ENCODE measurements at regions not wholly inside any gene's neighbourhood (a gene's known extent, or its start where the extent isn't known, plus 50 kb on each side); places are given as distances from the start of the nearest gene placed in this dataset.
A peak's percentile ranks its signal among the peaks of the same experiment; 100 is the strongest.

DNA sequence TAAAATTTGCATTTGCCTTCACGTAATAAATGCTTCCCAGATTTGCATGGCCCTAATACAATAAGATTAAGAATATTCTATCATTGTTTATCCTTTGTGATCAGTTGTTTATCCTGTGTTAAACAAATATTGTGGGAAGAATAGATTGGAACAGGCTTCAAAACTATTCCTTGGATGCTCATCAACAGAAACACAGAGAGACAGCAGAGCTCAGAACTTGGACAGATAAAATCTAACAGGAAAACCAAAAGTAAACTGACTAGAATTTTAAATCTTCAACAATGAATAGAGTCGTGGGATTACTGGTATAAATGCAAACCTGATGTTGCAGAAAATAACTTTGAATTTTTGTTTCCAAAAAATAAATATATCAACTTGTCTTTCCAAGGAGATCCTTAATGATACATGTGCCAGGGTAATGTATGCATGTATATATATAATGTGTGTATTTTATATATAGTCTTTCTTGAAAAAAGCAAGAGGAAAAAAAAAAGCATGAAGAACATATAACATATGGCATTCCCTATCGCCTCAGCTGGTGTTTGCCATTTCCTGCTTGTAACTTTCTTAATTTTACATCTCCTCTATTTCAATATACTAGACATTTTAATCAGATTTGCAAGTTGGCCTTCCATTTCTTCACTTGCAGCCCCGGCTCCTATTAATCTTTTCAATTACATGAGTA is 59.9 kb upstream of the TANK start:
- 47% methylated on average over 3 of the region's 4 CpGs for WGBS (ENCODE audit: insufficient coverage)
- POLR2A ChIA-PET, result interaction anchor here (0.6 to 0.7 kb wide), 2 partner anchors 726 to 1245 kb away, joined by 3 to 5 read pairs; no protein-coding TSS in a partner anchor
- no peaks in the 10 kb centered on the region for H3K9me3 ChIP-seq (ENCODE audit: control extremely low read depth in 1 of 5, control insufficient read depth in 4 of 5, insufficient read depth in 2 of 5, low read depth in 1 of 5, low read length in 4 of 5)

DNA sequence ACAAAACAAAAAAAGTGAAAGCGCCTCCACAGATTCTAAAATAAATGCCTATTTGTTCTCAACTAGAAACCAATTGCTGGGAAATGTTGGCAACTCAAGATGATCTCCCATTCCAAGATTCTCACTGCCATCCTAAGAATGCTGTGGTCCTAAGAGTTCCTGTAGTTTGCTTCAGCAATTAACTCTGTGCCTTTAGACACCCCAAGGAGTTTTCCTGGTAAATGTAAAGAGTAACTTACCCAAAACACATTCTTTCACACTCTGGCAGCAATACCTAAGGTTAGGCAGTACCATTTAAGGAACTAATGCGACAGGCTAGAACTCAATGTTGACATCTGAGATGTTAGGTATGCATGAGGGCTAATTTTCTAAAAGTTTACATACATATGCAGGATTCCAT is 58.8 kb upstream of the TANK start:
- ChIA-PET CTCF (interaction anchor here (1.0 to 1.9 kb wide), 3 partner anchors 10 to 38 kb away, joined by 3 to 7 read pairs (median 3); no protein-coding TSS in a partner anchor), POLR2A (no interaction called here)
- no peaks in the 10 kb centered on the region for H3K27me3 ChIP-seq (replicated peaks in 2 of 5; ENCODE audit: control insufficient read depth in 4 of 5, insufficient read depth in 5 of 5, low read length in 4 of 5)
- no peak for DNase-seq
- H3K4me1 ChIP-seq (ENCODE audit: control extremely low read depth in 1 of 4, control insufficient read depth in 4 of 4, insufficient read depth in 4 of 4, low read length in 3 of 4), result peaks cover 5 to 11% (median 7%) of the 10 kb centered on the region in 4 experiments
- WGBS (ENCODE audit: insufficient coverage), result no CpG with 5 or more reads among the region's 2 CpGs
- H3K9me3 ChIP-seq (ENCODE audit: control extremely low read depth in 1 of 5, control insufficient read depth in 4 of 5, insufficient read depth in 2 of 5, low read depth in 1 of 5, low read length in 4 of 5), result no peaks in the 10 kb centered on the region
- H3K27ac ChIP-seq (ENCODE audit: insufficient read depth in 1 of 2, low read depth in 1 of 2, low read length in 2 of 2, poor library complexity in 1 of 2, severe bottlenecking in 2 of 2), result no peak overlapping the region
- H3K36me3 ChIP-seq (ENCODE audit: control insufficient read depth in 4 of 4, insufficient read depth in 4 of 4, low read length in 3 of 4), result no peaks in the 10 kb centered on the region
- no peak overlapping the region for H3K4me3 ChIP-seq (ENCODE audit: control insufficient read depth in 1 of 7, extremely low read depth in 1 of 7, insufficient read depth in 4 of 7, low read depth in 2 of 7, low read length in 6 of 7)

More for the DNA sequence above, 59.9 kb upstream of the TANK start:
- Histone ChIP-seq H3K4me3 (ENCODE audit: control insufficient read depth in 1 of 7, extremely low read depth in 1 of 7, insufficient read depth in 4 of 7, low read depth in 2 of 7, low read length in 6 of 7) (no peak overlapping the region), H3K27me3 (replicated peaks in 2 of 5; ENCODE audit: control insufficient read depth in 4 of 5, insufficient read depth in 5 of 5, low read length in 4 of 5) (no peaks in the 10 kb centered on the region), H3K36me3 (ENCODE audit: control insufficient read depth in 4 of 4, insufficient read depth in 4 of 4, low read length in 3 of 4) (no peaks in the 10 kb centered on the region), H3K4me1 (ENCODE audit: control extremely low read depth in 1 of 4, control insufficient read depth in 4 of 4, insufficient read depth in 4 of 4, low read length in 3 of 4) (peaks cover 5 to 12% (median 7%) of the 10 kb centered on the region in 4 experiments), H3K27ac (ENCODE audit: insufficient read depth in 1 of 2, low read depth in 1 of 2, low read length in 2 of 2, poor library complexity in 1 of 2, severe bottlenecking in 2 of 2) (no peak overlapping the region)
- CTCF ChIA-PET, result interaction anchor here (1.5 to 1.9 kb wide), 3 partner anchors 8 to 15 kb away, joined by 3 to 7 read pairs (median 4); no protein-coding TSS in a partner anchor
- DNase-seq, result no peak

DNA sequence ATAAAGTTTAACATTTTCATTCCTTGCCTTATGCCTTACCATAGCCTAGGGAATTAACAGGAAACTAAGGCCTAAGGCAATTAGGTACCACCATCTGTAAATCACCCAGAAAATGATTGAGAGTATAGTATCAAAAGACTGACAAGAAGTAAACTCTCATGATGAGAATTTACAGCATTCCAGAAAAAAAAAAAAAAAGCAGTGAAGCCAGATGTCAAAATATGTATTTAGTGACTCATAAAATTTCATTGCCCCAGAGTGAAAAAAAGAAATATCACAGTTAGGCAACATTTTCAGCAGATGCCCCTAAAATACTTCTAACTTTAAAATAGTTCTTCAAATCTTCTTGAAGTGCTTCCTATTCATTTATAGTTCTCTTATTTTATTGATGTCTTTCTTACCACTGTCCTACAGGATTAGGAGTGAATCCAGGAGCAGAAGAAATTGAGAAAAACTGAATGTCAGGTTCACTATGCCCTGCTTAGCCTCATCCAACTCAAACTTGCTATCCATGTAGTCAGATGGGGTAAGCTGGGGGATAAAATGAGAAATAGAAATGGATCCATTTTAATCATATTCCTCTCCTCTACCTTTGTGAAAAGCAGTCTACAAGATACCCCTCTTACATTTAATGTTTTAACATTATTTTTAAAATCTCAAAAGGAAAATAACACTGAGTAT is 57.3 kb upstream of the TANK start:
- H3K27me3 ChIP-seq (replicated peaks in 2 of 5; ENCODE audit: control insufficient read depth in 4 of 5, insufficient read depth in 5 of 5, low read length in 4 of 5), result no peaks in the 10 kb centered on the region
- POLR2A ChIA-PET, result no interaction called here
- no peaks in the 10 kb centered on the region for H3K9me3 ChIP-seq (ENCODE audit: control extremely low read depth in 1 of 5, control insufficient read depth in 4 of 5, insufficient read depth in 2 of 5, low read depth in 1 of 5, low read length in 4 of 5)
- no peak overlapping the region for H3K27ac ChIP-seq (ENCODE audit: insufficient read depth in 1 of 2, low read depth in 1 of 2, low read length in 2 of 2, poor library complexity in 1 of 2, severe bottlenecking in 2 of 2)
- CTCF ChIA-PET, result interaction anchor here (3.0 kb wide), 1 partner anchor 12 kb away, joined by 13 read pairs; no protein-coding TSS in a partner anchor
- peak in 1 of 3 donors; percentile 23 for DNase-seq
- no peaks in the 10 kb centered on the region for H3K36me3 ChIP-seq (ENCODE audit: control insufficient read depth in 4 of 4, insufficient read depth in 4 of 4, low read length in 3 of 4)
- H3K4me1 ChIP-seq (ENCODE audit: control extremely low read depth in 1 of 4, control insufficient read depth in 4 of 4, insufficient read depth in 4 of 4, low read length in 3 of 4), result peaks cover 5 to 17% (median 7%) of the 10 kb centered on the region in 4 experiments
- H3K4me3 ChIP-seq (ENCODE audit: control insufficient read depth in 1 of 7, extremely low read depth in 1 of 7, insufficient read depth in 4 of 7, low read depth in 2 of 7, low read length in 6 of 7), result no peak overlapping the region

DNA sequence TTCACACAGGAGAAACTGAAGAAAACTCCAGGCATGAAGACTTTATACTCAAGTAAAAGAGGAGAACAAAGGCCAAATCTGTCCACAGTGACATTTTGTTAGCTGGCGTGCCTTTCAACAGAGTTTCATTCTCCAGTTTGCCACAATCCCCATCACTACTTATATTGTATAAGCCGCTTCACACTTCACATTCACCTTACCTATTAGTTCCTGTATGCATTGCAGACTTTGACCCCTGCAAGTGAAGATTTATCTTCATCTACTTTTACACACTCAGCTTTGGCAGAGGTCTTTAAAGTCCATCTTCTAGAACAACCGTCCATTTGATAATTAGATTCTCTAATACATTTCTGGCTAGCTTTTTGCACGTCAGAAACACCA is 56.8 kb upstream of the TANK start:
- Histone ChIP-seq H3K36me3 (ENCODE audit: control insufficient read depth in 4 of 4, insufficient read depth in 4 of 4, low read length in 3 of 4) (no peaks in the 10 kb centered on the region), H3K4me1 (ENCODE audit: control extremely low read depth in 1 of 4, control insufficient read depth in 4 of 4, insufficient read depth in 4 of 4, low read length in 3 of 4) (peaks cover 5 to 17% (median 7%) of the 10 kb centered on the region in 4 experiments), H3K4me3 (ENCODE audit: control insufficient read depth in 1 of 7, extremely low read depth in 1 of 7, insufficient read depth in 4 of 7, low read depth in 2 of 7, low read length in 6 of 7) (no peak overlapping the region), H3K27ac (ENCODE audit: insufficient read depth in 1 of 2, low read depth in 1 of 2, low read length in 2 of 2, poor library complexity in 1 of 2, severe bottlenecking in 2 of 2) (no peak overlapping the region), H3K27me3 (replicated peaks in 2 of 5; ENCODE audit: control insufficient read depth in 4 of 5, insufficient read depth in 5 of 5, low read length in 4 of 5) (no peaks in the 10 kb centered on the region), H3K9me3 (ENCODE audit: control extremely low read depth in 1 of 5, control insufficient read depth in 4 of 5, insufficient read depth in 2 of 5, low read depth in 1 of 5, low read length in 4 of 5) (no peaks in the 10 kb centered on the region)
- CTCF ChIA-PET, result interaction anchor here (1.2 to 3.0 kb wide), 2 partner anchors 12 to 20 kb away, joined by 4 to 13 read pairs; no protein-coding TSS in a partner anchor
- 100% methylated on average over 2 of the region's 4 CpGs for WGBS (ENCODE audit: insufficient coverage)
- POLR2A ChIA-PET, result no interaction called here
- DNase-seq, result no peak

DNA sequence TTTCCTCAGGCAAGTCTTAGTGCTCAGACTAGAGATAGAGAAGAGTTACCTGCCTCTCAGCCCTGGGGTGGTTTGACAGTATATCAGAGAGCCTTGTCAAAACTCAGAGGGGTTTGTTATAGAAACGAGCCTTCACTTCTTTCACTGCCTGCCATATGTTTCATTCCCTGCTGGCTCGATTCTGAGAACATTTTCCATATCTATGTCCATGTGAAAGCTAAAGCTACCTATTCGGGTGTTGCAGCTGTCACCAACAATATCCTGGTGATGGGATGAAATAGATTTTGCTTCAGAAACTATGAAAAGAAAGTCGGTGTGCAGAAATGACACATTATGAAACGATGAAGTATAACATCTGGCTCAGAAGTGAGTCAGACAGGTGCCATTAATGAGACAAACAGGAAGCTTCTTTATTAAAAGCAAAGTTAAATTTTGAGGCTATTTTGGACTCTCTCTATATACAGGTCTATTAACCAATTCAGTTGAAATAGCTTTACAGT is 56.1 kb upstream of the TANK start:
- H3K27me3 ChIP-seq (replicated peaks in 2 of 5; ENCODE audit: control insufficient read depth in 4 of 5, insufficient read depth in 5 of 5, low read length in 4 of 5), result no peaks in the 10 kb centered on the region
- CTCF ChIA-PET, result interaction anchor here (1.2 to 3.0 kb wide), 3 partner anchors 11 to 21 kb away, joined by 3 to 13 read pairs (median 4); no protein-coding TSS in a partner anchor
- no peak overlapping the region for H3K27ac ChIP-seq (ENCODE audit: insufficient read depth in 1 of 2, low read depth in 1 of 2, low read length in 2 of 2, poor library complexity in 1 of 2, severe bottlenecking in 2 of 2)
- no peaks in the 10 kb centered on the region for H3K36me3 ChIP-seq (ENCODE audit: control insufficient read depth in 4 of 4, insufficient read depth in 4 of 4, low read length in 3 of 4)
- POLR2A ChIA-PET, result no interaction called here
- peaks cover 5 to 17% (median 7%) of the 10 kb centered on the region in 4 experiments for H3K4me1 ChIP-seq (ENCODE audit: control extremely low read depth in 1 of 4, control insufficient read depth in 4 of 4, insufficient read depth in 4 of 4, low read length in 3 of 4)
- no peak overlapping the region for H3K4me3 ChIP-seq (ENCODE audit: control insufficient read depth in 1 of 7, extremely low read depth in 1 of 7, insufficient read depth in 4 of 7, low read depth in 2 of 7, low read length in 6 of 7)
- peak in 1 of 3 donors; percentile 36 for DNase-seq
- H3K9me3 ChIP-seq (ENCODE audit: control extremely low read depth in 1 of 5, control insufficient read depth in 4 of 5, insufficient read depth in 2 of 5, low read depth in 1 of 5, low read length in 4 of 5), result no peaks in the 10 kb centered on the region
- 85% methylated on average over 5 of the region's 5 CpGs for WGBS (ENCODE audit: insufficient coverage)

DNA sequence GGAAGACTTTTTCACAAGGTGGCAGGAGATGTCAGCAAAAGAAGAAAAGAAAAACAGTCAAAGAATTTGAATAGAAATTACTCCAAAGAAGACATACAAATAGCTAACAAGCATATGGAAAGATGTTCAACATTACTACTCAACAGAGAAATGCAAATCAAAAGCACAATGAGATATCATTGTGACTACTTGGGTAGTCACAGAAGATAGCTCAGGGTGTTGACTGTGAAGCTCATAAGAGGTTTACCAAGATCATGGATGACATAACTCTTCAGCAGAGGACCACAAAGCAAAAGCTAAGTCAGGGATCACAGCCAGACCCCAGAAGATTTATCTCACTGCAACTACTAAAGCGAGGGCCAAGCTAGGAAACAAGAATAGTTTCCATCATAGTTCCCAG is 53.0 kb upstream of the TANK start:
- no peaks in the 10 kb centered on the region for H3K9me3 ChIP-seq (ENCODE audit: control extremely low read depth in 1 of 5, control insufficient read depth in 4 of 5, insufficient read depth in 2 of 5, low read depth in 1 of 5, low read length in 4 of 5)
- ChIA-PET POLR2A (no interaction called here), CTCF (interaction anchor here (0.7 to 1.9 kb wide), 7 partner anchors 10 to 43 kb away, joined by 3 to 5 read pairs (median 3); no protein-coding TSS in a partner anchor)
- H3K4me3 ChIP-seq (ENCODE audit: control insufficient read depth in 1 of 7, extremely low read depth in 1 of 7, insufficient read depth in 4 of 7, low read depth in 2 of 7, low read length in 6 of 7), result no peak overlapping the region
- no peaks in the 10 kb centered on the region for H3K36me3 ChIP-seq (ENCODE audit: control insufficient read depth in 4 of 4, insufficient read depth in 4 of 4, low read length in 3 of 4)
- no peak for DNase-seq
- WGBS (ENCODE audit: insufficient coverage), result no CpG with 5 or more reads among the region's 1 CpG
- H3K4me1 ChIP-seq (ENCODE audit: control extremely low read depth in 1 of 4, control insufficient read depth in 4 of 4, insufficient read depth in 4 of 4, low read length in 3 of 4), result peaks cover 0 to 7% (median 0%) of the 10 kb centered on the region in 4 experiments
- H3K27ac ChIP-seq (ENCODE audit: insufficient read depth in 1 of 2, low read depth in 1 of 2, low read length in 2 of 2, poor library complexity in 1 of 2, severe bottlenecking in 2 of 2), result no peak overlapping the region
- no peaks in the 10 kb centered on the region for H3K27me3 ChIP-seq (replicated peaks in 2 of 5; ENCODE audit: control insufficient read depth in 4 of 5, insufficient read depth in 5 of 5, low read length in 4 of 5)

All from common myeloid progenitor, CD34-positive (primary cell).